Kidney (tissue), 13 donors: ENCODE measurements at regions not wholly inside any gene's neighbourhood (a gene's known extent, or its start where the extent isn't known, plus 50 kb on each side); places are given as distances from the start of the nearest gene placed in this dataset.

ENCODE experiments used
- DNase-seq, 5 donors: peaks; one replicate each; pipeline ENCODE4 v3.0.0-alpha.2; 2013 to 2020
- FAIRE-seq: peaks from 2 replicates; lab custom pipeline; 2012; peaks lifted over from hg19 to GRCh38; lab: Jason Lieb, UNC
- H3K27ac ChIP-seq, 2 donors: one replicate each; pipeline ENCODE4 v1.7.0; 2013; ENCODE audit warnings: low read depth in 2 of 2, low read length in 2 of 2, inconsistent platforms in 1 of 2
- H3K27me3 ChIP-seq: one replicate; pipeline ENCODE4 v1.7.1; 2013; ENCODE audit warnings: low read length, inconsistent platforms; ENCODE audit not compliant: control insufficient read depth, insufficient read depth
- H3K36me3 ChIP-seq, 3 donors: one replicate each; pipeline versions ENCODE4 v1.7.0 to v1.7.1; 2013; ENCODE audit warnings: low read length in 3 of 3, control low read depth in 1 of 3, inconsistent platforms in 1 of 3; ENCODE audit not compliant: insufficient read depth in 3 of 3, control insufficient read depth in 2 of 3
- H3K4me1 ChIP-seq, 3 donors: one replicate each; pipeline versions ENCODE4 v1.7.0 to v1.7.1; 2013; ENCODE audit warnings: low read length in 3 of 3, inconsistent platforms in 1 of 3, low read depth in 1 of 3; ENCODE audit not compliant: control insufficient read depth in 2 of 3, insufficient read depth in 2 of 3
- H3K4me3 ChIP-seq, 3 donors: one replicate each; pipeline versions ENCODE4 v1.7.0 to v1.8.1; 2013; ENCODE audit warnings: low read length in 3 of 3, control low read depth in 1 of 3, inconsistent platforms in 1 of 3
- H3K9ac ChIP-seq, 3 donors: one replicate each; pipeline versions ENCODE4 v1.7.0 to v1.7.1; 2013; ENCODE audit warnings: low read length in 3 of 3, control low read depth in 1 of 3, inconsistent platforms in 1 of 3
- H3K9me3 ChIP-seq, 3 donors: one replicate each; pipeline versions ENCODE4 v1.7.0 to v1.7.1; 2013; ENCODE audit warnings: low read length in 3 of 3, control low read depth in 1 of 3, inconsistent platforms in 1 of 3; ENCODE audit not compliant: control insufficient read depth in 2 of 3, insufficient read depth in 1 of 3
- intact Hi-C: fragments of 100-400 bp; cut with DNase I; formaldehyde crosslinking; loops from one replicate; pipeline ENCODE4 v1.11.1; 2022
- TF ChIP-seq, protein P1 (sequence below): IDR thresholded peaks from 3 replicates; pipeline ENCODE4 v1.5.1; 2012; ENCODE audit warnings: mild to moderate bottlenecking, moderate library complexity, borderline replicate concordance; ENCODE audit not compliant: insufficient read depth; ENCODE audit errors: extremely low read depth
- donor health status: control.
- donor health status: control.
- donor health status: control.
- donor health status: control.
- donor health status: control.
- donor health status: DM: yes; HTN: yes; CAD: no.
- donor health status: Normal renal cell carcinoma (clear cell type).

DNA sequence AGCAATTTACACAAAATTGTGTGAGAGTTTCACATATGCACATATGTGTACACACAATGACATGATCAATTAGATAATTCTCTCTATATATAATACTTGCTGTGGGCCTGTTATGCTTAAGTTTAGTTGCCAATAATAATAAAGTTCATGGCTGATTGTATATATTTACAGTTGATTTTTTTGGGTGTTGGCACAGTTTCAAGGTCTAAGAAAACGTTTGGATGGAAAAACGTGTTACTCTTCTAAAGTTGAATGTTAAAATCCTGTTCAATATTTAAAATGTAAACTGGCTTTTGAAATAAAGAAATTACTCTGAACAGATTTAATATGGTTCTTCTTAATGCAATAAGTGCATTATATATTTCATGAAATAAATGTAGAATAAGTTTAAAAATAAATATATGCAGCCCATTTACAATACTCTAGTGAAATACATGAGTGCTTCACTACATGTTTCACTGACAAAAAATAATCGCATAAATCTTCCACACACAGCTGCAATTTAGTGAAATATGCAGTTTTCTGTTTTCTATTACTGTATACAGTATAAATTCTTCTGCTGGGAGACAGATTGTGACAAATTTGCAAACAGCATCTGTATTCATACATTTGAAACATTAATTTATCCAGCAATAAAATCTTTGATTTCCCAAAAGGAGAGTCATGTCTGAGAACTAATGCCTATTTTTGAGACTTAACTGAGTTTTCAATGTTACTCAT lies 586.9 kb upstream of the KLHL1 start:
- Histone ChIP-seq H3K4me3 (no peak overlapping the region), H3K27me3 (no peaks in the 10 kb centered on the region), H3K36me3 (no peaks in the 10 kb centered on the region), H3K27ac (no peak overlapping the region), H3K9me3 (no peaks in the 10 kb centered on the region), H3K9ac (no peak overlapping the region), H3K4me1 (no peaks in the 10 kb centered on the region)
- intact Hi-C loops: no loop called here
- FAIRE-seq (no peak), DNase-seq (no peak)
- TF ChIP-seq, protein P1, sequence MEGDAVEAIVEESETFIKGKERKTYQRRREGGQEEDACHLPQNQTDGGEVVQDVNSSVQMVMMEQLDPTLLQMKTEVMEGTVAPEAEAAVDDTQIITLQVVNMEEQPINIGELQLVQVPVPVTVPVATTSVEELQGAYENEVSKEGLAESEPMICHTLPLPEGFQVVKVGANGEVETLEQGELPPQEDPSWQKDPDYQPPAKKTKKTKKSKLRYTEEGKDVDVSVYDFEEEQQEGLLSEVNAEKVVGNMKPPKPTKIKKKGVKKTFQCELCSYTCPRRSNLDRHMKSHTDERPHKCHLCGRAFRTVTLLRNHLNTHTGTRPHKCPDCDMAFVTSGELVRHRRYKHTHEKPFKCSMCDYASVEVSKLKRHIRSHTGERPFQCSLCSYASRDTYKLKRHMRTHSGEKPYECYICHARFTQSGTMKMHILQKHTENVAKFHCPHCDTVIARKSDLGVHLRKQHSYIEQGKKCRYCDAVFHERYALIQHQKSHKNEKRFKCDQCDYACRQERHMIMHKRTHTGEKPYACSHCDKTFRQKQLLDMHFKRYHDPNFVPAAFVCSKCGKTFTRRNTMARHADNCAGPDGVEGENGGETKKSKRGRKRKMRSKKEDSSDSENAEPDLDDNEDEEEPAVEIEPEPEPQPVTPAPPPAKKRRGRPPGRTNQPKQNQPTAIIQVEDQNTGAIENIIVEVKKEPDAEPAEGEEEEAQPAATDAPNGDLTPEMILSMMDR: no peak

DNA sequence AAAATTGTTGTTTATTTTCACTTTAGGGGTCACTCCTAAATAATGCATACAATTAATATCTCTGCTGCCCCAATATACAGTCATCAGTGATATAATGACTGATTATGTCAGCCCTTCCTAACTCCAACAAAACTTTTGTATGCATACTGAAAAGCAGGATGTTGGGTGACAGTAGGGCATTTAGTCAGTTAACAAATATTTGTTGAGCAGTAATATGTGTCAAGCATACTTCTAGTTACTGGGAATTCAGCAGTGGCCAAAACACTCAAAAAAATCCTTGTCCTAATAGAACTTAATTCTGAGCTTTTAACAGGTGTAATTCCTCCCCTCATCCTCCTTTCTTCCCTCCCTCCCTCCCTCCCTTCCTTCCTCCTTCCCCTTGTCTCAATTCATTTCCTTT lies 560.7 kb upstream of the KLHL1 start:
- Histone ChIP-seq H3K4me3 (no peak overlapping the region), H3K4me1 (no peaks in the 10 kb centered on the region), H3K36me3 (no peaks in the 10 kb centered on the region), H3K27ac (no peak overlapping the region), H3K27me3 (no peaks in the 10 kb centered on the region), H3K9ac (no peak overlapping the region), H3K9me3 (no peaks in the 10 kb centered on the region)
- intact Hi-C loops: no loop called here
- FAIRE-seq (no peak), DNase-seq (no peak)
- TF ChIP-seq, protein P1: no peak

DNA sequence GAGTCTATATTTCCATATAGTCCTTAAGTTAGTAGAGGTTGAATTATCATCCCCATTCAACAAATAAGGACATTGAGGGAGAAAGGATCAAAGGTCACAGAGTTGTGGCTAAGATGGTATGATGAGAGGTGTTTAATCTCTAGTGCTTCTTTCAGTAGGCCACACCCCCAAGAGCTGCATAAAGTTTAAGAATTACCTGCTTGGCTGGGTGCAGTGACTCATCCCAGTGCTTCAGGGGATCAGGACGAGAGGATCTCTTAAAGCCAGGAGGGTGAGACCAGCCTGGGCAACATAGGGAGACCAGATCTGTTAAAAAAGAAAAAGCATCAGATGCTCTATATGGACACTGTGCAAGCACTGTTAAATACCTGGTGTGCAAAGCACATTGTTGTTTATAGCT lies 560.0 kb upstream of the KLHL1 start:
- Histone ChIP-seq H3K36me3 (no peaks in the 10 kb centered on the region), H3K9ac (no peak overlapping the region), H3K9me3 (no peaks in the 10 kb centered on the region), H3K4me3 (no peak overlapping the region), H3K27ac (no peak overlapping the region), H3K27me3 (no peaks in the 10 kb centered on the region), H3K4me1 (no peaks in the 10 kb centered on the region)
- TF ChIP-seq, protein P1: no peak
- FAIRE-seq (no peak), DNase-seq (no peak)
- intact Hi-C loops: no loop called here
